ENCODE measurements at regions not wholly inside any gene's neighbourhood (a gene's known extent, or its start where the extent isn't known, plus 50 kb on each side); places are given as distances from the start of the nearest gene placed in this dataset.
"Not testable (repeated sequence)": the region's sequence is repeated elsewhere in the genome, so short reads cannot be mapped to it uniquely, and the experiment has no call there.

DNA sequence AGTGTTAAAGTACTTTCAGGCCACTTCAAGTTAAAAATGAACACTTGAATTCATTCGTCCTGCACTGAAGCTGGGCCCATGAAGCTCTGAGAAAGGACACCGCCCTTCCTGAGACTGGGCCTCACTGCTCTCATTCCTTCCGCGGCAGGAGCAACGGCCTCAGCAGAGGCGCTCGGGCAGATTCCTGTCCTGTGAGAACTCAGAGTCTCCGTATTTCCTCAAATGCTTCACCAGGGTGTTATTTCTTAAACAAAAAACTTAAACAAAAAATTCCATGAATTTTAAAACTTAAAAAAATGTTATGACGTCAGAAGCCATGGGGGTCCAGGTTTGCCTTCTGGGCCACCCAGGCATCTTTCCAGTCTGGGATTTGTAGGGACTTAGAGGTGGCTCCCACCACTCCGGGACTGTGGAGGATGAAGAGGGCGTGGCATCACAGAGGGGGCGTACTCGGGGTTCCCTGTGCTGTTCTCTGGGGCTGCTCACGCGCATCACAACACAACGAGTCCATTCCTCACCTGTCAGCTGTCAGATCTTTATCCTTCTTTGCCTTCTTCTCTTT lies 115.9 kb upstream of the ASB18 start:
- H4K20me1 ChIP-seq (ENCODE audit: control insufficient read depth, insufficient read depth, low read length, poor library complexity, severe bottlenecking) = no peaks in the 10 kb centered on the region
- intact Hi-C loops (cut with micrococcal nuclease) = no loop called here
- no peak for TF ChIP-seq EZH2 (IDR thresholded peaks at IDR 0.05; ENCODE audit: borderline replicate concordance, insufficient read depth, low read depth, low read length, poor library complexity, severe bottlenecking)
- TF ChIP-seq, protein P1, sequence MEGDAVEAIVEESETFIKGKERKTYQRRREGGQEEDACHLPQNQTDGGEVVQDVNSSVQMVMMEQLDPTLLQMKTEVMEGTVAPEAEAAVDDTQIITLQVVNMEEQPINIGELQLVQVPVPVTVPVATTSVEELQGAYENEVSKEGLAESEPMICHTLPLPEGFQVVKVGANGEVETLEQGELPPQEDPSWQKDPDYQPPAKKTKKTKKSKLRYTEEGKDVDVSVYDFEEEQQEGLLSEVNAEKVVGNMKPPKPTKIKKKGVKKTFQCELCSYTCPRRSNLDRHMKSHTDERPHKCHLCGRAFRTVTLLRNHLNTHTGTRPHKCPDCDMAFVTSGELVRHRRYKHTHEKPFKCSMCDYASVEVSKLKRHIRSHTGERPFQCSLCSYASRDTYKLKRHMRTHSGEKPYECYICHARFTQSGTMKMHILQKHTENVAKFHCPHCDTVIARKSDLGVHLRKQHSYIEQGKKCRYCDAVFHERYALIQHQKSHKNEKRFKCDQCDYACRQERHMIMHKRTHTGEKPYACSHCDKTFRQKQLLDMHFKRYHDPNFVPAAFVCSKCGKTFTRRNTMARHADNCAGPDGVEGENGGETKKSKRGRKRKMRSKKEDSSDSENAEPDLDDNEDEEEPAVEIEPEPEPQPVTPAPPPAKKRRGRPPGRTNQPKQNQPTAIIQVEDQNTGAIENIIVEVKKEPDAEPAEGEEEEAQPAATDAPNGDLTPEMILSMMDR (IDR thresholded peaks at IDR 0.05) = no peak
- no peaks in the 10 kb centered on the region for H3K79me2 ChIP-seq (ENCODE audit: control insufficient read depth, insufficient read depth, low read length)
- 99% methylated on average over 11 of the region's 16 CpGs for WGBS (ENCODE audit: insufficient coverage)
- no peak overlapping the region for H3K27ac Mint-ChIP-seq
- peaks cover 0 to under 1% (median 0%) of the 10 kb centered on the region in 4 experiments for H3K27me3 ChIP-seq (replicated peaks in 1 of 4; ENCODE audit: control extremely low read depth in 1 of 4, control insufficient read depth in 3 of 4, insufficient read depth in 4 of 4, low read length in 3 of 4)
- H3K27me3 Mint-ChIP-seq = peaks cover 3% of the 10 kb centered on the region
- no peak overlapping the region for H3K4me3 ChIP-seq (ENCODE audit: control extremely low read depth in 1 of 5, extremely low read depth in 1 of 5, insufficient read depth in 1 of 5, low read depth in 2 of 5, low read length in 4 of 5)
- no peaks in the 10 kb centered on the region for H3K9me3 Mint-ChIP-seq (ENCODE audit: insufficient read depth)
- ChIA-PET CTCF (no interaction called here), POLR2A (interaction anchor here (0.6 kb wide), 1 partner anchor 14 kb away, joined by 5 read pairs; no protein-coding TSS in a partner anchor)
- H3K9ac ChIP-seq (ENCODE audit: low read length) = no peak overlapping the region
- ATAC-seq (ENCODE audit: low read depth) (no peak), DNase-seq (no peak)
- no peaks in the 10 kb centered on the region for H3K9me3 ChIP-seq (ENCODE audit: control extremely low read depth in 1 of 3, control insufficient read depth in 2 of 3, insufficient read depth in 1 of 3, low read length in 2 of 3)
- H3K36me3 ChIP-seq (replicated peaks in 1 of 2; ENCODE audit: control extremely low read depth in 1 of 2, control insufficient read depth in 1 of 2, extremely low read depth in 1 of 2, insufficient read depth in 2 of 2, low read length in 1 of 2) = no peaks in the 10 kb centered on the region
- no peaks in the 10 kb centered on the region for H3K4me1 Mint-ChIP-seq
- no peaks in the 10 kb centered on the region for H3K4me1 ChIP-seq (ENCODE audit: control insufficient read depth in 2 of 2, insufficient read depth in 2 of 2, low read length in 2 of 2)
- no peak overlapping the region for H3K4me2 ChIP-seq (replicated peaks; ENCODE audit: low read depth, low read length, poor library complexity, severe bottlenecking)
- no peak overlapping the region for H2AFZ ChIP-seq (ENCODE audit: insufficient read depth, low read depth, low read length, poor library complexity, severe bottlenecking)
- no peak overlapping the region for H3K27ac ChIP-seq (ENCODE audit: low read length in 2 of 2)
- H3K4me3 Mint-ChIP-seq = no peak overlapping the region

DNA sequence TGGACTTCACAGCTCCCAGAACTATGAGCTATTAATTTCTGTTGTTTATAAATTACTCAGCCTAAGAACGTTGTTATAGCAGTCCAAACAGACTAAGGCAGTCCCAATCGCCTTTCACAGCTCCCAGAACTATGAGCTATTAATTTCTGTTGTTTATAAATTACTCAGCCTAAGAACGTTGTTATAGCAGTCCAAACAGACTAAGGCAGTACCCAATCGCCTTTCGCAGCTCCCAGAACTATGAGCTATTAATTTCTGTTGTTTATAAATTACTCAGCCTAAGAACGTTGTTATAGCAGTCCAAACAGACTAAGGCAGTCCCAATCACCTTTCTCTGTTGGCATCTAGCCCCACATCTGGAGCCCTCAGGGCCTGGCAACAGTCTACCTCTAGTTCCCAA lies 117.0 kb upstream of the ASB18 start:
- CTCF ChIA-PET; H3K4me1 Mint-ChIP-seq; H3K27me3 ChIP-seq (replicated peaks in 1 of 4; ENCODE audit: control extremely low read depth in 1 of 4, control insufficient read depth in 3 of 4, insufficient read depth in 4 of 4, low read length in 3 of 4); H3K9ac ChIP-seq (ENCODE audit: low read length); ATAC-seq (ENCODE audit: low read depth); H3K9me3 ChIP-seq (ENCODE audit: control extremely low read depth in 1 of 3, control insufficient read depth in 2 of 3, insufficient read depth in 1 of 3, low read length in 2 of 3); H3K4me3 ChIP-seq (ENCODE audit: control extremely low read depth in 1 of 5, extremely low read depth in 1 of 5, insufficient read depth in 1 of 5, low read depth in 2 of 5, low read length in 4 of 5); H3K27ac Mint-ChIP-seq; H3K36me3 ChIP-seq (replicated peaks in 1 of 2; ENCODE audit: control extremely low read depth in 1 of 2, control insufficient read depth in 1 of 2, extremely low read depth in 1 of 2, insufficient read depth in 2 of 2, low read length in 1 of 2); H3K27ac ChIP-seq (ENCODE audit: low read length in 2 of 2); H3K79me2 ChIP-seq (ENCODE audit: control insufficient read depth, insufficient read depth, low read length); H4K20me1 ChIP-seq (ENCODE audit: control insufficient read depth, insufficient read depth, low read length, poor library complexity, severe bottlenecking); H3K4me3 Mint-ChIP-seq; H3K4me1 ChIP-seq (ENCODE audit: control insufficient read depth in 2 of 2, insufficient read depth in 2 of 2, low read length in 2 of 2); DNase-seq; intact Hi-C loops (cut with micrococcal nuclease); POLR2A ChIA-PET; H3K9me3 Mint-ChIP-seq (ENCODE audit: insufficient read depth); H3K27me3 Mint-ChIP-seq; H2AFZ ChIP-seq (ENCODE audit: insufficient read depth, low read depth, low read length, poor library complexity, severe bottlenecking); H3K4me2 ChIP-seq (replicated peaks; ENCODE audit: low read depth, low read length, poor library complexity, severe bottlenecking): not testable (repeated sequence)
- WGBS (ENCODE audit: insufficient coverage) = no CpG with 5 or more reads among the region's 6 CpGs

DNA sequence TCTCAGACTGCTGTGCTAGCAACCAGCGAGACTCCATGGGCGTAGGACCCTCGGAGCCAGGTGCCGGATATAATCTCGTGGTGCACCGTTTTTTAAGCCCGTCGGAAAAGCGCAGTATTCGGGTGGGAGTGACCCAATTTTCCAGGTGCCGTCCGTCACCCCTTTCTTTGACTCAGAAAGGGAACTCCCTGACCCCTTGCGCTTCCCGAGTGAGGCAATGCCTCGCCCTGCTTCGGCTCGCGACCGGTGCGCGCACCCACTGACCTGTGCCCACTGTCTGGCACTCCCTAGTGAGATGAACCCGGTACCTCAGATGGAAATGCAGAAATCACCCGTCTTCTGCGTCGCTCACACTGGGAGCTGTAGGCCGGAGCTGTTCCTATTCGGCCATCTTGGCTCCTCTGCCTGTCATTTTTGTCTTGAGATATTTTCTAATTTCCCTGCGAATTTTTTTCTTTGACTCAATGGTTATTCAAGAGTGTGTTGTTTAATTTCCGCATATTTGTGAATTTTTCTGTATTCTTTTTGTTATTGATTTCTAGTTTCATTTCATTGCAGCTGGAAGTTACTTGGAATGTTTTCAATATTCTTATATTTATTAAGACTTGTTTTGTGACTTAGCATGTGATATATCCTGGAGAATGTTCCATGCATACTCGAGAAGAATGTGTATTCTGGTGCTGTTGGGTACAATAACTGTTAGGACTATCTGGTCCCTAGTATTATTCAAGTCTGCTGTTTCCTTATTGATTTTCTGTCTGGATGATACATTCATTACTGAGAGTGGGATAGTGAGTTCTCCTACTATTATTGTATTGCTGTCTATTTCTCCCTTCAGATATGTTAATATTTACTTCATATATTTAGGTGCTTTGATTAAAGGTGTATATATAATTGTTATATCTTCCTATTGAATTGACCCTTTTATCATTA lies 125.3 kb upstream of the ASB18 start:
- H3K36me3 ChIP-seq (replicated peaks in 1 of 2; ENCODE audit: control extremely low read depth in 1 of 2, control insufficient read depth in 1 of 2, extremely low read depth in 1 of 2, insufficient read depth in 2 of 2, low read length in 1 of 2); H3K4me1 Mint-ChIP-seq; H3K27me3 ChIP-seq (replicated peaks in 1 of 4; ENCODE audit: control extremely low read depth in 1 of 4, control insufficient read depth in 3 of 4, insufficient read depth in 4 of 4, low read length in 3 of 4); CTCF ChIA-PET; H3K9me3 ChIP-seq (ENCODE audit: control extremely low read depth in 1 of 3, control insufficient read depth in 2 of 3, insufficient read depth in 1 of 3, low read length in 2 of 3); H3K4me1 ChIP-seq (ENCODE audit: control insufficient read depth in 2 of 2, insufficient read depth in 2 of 2, low read length in 2 of 2); H3K27ac ChIP-seq (ENCODE audit: low read length in 2 of 2); ATAC-seq (ENCODE audit: low read depth); DNase-seq; intact Hi-C loops (cut with micrococcal nuclease); H3K4me2 ChIP-seq (replicated peaks; ENCODE audit: low read depth, low read length, poor library complexity, severe bottlenecking); H3K79me2 ChIP-seq (ENCODE audit: control insufficient read depth, insufficient read depth, low read length); H3K4me3 ChIP-seq (ENCODE audit: control extremely low read depth in 1 of 5, extremely low read depth in 1 of 5, insufficient read depth in 1 of 5, low read depth in 2 of 5, low read length in 4 of 5); H3K9me3 Mint-ChIP-seq (ENCODE audit: insufficient read depth); H3K4me3 Mint-ChIP-seq; H4K20me1 ChIP-seq (ENCODE audit: control insufficient read depth, insufficient read depth, low read length, poor library complexity, severe bottlenecking); H3K27ac Mint-ChIP-seq; H3K9ac ChIP-seq (ENCODE audit: low read length); H2AFZ ChIP-seq (ENCODE audit: insufficient read depth, low read depth, low read length, poor library complexity, severe bottlenecking); POLR2A ChIA-PET: not testable (repeated sequence)
- WGBS (ENCODE audit: insufficient coverage) = 99% methylated on average over 21 of the region's 30 CpGs
- H3K27me3 Mint-ChIP-seq = peaks cover 10% of the 10 kb centered on the region

Measured in B cell (primary cell).